Epithelial cell of proximal tubule (primary cell): ENCODE measurements at regions not wholly inside any gene's neighbourhood (a gene's known extent, or its start where the extent isn't known, plus 50 kb on each side); places are given as distances from the start of the nearest gene placed in this dataset.

Source experiments
- DNase-seq: peaks from one replicate; pipeline ENCODE4 v3.0.0-alpha.2; 2011; ENCODE audit warnings: low read depth
- H3K4me3 ChIP-seq: 2 replicates; pipeline ENCODE4 v1.5.1; 2011; ENCODE audit warnings: low read depth, mild to moderate bottlenecking, low read length
- TF ChIP-seq, protein P1 (sequence below): conservative IDR thresholded peaks from 2 replicates; pipeline ENCODE4 v1.5.1; 2012; ENCODE audit warnings: low read depth, mild to moderate bottlenecking, low read length

DNA sequence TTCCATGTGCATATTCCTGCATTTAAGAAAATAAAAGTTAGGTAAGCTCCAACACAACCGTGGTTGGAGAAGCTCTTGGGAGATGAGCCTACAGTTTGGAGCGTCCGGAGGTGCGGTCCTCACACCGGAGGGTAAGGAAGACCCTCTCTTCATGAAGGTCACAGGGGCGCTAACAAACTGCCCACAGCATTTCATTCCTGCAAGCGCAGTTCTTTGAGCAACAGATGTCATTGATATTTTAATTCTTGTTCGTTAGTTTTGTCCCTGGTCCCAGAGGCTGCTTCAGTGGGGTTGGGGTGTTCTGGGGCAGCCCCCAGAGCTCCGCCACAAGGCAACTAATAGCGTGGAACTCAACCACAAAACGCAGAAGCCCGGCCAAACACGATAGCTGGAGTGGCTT lies 376.2 kb downstream of the IRX2 start:
- no peak for DNase-seq
- no peak overlapping the region for H3K4me3 ChIP-seq
- TF ChIP-seq, protein P1, sequence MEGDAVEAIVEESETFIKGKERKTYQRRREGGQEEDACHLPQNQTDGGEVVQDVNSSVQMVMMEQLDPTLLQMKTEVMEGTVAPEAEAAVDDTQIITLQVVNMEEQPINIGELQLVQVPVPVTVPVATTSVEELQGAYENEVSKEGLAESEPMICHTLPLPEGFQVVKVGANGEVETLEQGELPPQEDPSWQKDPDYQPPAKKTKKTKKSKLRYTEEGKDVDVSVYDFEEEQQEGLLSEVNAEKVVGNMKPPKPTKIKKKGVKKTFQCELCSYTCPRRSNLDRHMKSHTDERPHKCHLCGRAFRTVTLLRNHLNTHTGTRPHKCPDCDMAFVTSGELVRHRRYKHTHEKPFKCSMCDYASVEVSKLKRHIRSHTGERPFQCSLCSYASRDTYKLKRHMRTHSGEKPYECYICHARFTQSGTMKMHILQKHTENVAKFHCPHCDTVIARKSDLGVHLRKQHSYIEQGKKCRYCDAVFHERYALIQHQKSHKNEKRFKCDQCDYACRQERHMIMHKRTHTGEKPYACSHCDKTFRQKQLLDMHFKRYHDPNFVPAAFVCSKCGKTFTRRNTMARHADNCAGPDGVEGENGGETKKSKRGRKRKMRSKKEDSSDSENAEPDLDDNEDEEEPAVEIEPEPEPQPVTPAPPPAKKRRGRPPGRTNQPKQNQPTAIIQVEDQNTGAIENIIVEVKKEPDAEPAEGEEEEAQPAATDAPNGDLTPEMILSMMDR = no peak

DNA sequence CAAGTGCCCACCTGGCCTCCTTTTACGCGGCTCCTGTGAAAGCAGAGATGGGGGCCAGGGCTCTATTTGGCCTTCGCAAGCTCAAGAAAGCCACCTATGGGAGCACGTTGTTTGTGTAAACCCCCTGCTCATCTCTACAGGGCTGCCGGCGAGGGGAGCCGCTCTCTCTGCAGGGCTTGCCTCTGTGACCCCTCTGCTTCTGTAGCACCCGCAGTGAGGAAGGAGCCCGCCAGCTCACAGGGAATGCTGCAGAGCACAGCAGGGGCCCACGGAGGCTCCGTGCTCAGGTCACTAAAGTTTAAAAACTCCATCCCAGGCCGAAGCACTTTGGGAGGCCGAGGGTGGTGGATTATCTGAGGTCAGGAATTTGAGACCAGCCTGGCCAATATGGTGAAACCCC lies 376.8 kb downstream of the IRX2 start:
- no peak for DNase-seq
- TF ChIP-seq, protein P1 = no peak
- H3K4me3 ChIP-seq = no peak overlapping the region

DNA sequence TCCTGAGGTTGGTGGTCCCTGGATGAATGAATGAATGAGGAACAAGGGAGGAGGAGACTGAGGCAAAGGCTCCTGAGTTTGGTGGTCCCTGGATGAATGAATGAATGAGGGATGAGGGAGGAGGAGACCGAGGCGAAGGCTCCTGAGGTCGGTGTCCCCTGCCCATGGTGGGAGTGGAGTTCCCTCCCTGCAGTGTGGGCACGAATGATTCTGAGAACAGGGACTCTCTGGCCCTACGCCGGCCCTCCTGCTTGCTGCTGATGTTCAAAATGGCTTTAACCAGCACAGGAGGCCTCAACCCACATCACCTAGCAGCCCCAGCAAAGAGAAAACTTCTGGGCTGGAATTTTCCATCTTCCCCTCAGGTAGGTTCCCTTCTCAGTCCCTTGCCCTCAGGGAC lies 377.8 kb downstream of the IRX2 start:
- TF ChIP-seq, protein P1 = no peak
- no peak for DNase-seq

DNA sequence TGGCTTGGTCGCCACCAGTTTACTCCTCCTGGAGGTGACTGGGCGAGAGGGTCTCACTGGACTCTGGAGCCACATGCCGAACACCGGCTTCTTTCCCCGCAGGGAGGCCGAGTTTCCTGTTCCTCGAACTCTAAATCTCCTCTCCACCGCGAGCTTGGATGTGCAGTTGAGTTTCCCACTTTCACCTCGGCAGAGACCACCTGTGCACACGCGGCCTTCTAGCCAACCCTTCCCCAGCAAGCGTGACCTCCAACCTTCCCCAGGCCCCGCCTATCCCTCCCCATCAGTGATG lies 380.1 kb downstream of the IRX2 start:
- TF ChIP-seq, protein P1 = no peak
- no peak for DNase-seq
- no peak overlapping the region for H3K4me3 ChIP-seq

More for the DNA sequence above, 377.8 kb downstream of the IRX2 start:
- H3K4me3 ChIP-seq = no peak overlapping the region

DNA sequence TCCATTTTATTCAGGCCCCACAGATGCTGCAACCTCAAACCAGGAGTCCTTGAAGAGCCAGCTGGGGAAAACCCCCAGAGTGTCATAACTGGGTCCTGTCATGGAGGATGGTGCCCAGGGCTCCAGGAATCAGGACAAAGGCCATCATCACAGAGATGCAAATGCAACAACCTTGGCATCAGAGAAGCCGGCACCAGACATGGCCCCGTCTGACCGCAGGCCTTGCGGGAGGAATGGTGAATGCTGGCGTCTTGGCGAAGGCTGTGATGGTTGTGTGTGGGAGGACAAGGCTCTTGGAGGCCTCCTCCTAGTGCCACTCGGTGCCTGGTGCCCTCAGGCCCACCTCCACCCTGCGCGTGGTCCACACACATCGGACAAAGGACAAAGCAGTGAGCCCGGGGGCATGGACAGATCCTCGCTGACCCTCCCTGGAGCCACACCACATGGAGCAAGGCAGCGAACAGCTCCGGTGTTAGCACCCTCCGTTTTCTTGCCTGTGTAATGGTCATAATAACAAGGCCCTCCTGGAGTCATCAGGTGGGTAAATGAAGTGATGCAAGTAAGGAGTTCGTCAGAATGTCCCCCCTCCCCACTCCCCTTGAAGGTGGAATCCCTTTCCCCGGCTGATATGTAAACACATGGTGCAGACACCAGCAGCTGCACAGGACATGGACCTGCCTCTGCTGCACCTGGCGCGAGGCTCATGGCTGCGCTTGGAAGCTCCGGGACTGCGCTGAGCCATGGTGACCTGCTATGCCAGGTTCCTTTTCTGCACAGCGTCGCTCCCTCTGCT lies 380.7 kb downstream of the IRX2 start:
- TF ChIP-seq, protein P1 = no peak
- H3K4me3 ChIP-seq = no peak overlapping the region
- no peak for DNase-seq

DNA sequence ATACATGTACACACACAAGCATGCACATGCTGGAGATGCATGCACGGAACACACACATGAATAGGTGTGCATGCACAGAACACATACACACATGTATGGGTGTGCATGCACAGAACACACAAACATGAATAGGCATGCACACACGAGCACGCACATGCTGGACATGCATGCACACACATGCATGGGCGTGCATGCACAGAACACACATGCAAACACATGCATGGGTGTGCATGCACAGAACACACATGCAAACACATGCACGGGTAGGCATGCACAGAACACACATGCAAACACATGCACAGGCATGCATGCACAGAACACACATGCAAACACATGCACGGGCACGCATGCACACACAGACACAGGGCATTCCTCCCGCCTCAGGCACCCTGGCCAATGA lies 382.3 kb downstream of the IRX2 start:
- TF ChIP-seq, protein P1 = no peak
- DNase-seq = no peak

DNA sequence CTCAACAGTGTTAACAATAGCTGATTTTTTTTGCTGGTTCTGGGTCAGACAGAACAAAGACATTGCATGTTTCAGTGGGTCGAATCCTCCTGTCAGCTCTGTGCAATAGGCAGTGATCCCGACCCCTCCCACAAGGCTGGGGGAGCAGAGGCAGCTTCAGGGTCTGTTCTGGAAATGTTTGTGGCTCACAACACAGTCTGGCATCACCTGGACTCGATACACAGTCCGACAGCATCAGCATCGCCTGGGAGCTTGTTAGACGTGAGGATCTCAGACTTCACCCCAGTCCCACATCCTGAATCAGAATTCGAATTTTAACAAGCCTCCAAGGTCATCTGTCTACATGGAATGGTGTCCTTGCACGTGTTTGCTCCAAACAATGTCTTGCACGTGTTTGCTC lies 384.7 kb downstream of the IRX2 start:
- TF ChIP-seq, protein P1 = no peak
- no peak for DNase-seq
- H3K4me3 ChIP-seq = no peak overlapping the region

More for the DNA sequence above, 382.3 kb downstream of the IRX2 start:
- no peak overlapping the region for H3K4me3 ChIP-seq
